ENCODE measurements at regions not wholly inside any gene's neighbourhood (a gene's known extent, or its start where the extent isn't known, plus 50 kb on each side); places are given as distances from the start of the nearest gene placed in this dataset.

DNA sequence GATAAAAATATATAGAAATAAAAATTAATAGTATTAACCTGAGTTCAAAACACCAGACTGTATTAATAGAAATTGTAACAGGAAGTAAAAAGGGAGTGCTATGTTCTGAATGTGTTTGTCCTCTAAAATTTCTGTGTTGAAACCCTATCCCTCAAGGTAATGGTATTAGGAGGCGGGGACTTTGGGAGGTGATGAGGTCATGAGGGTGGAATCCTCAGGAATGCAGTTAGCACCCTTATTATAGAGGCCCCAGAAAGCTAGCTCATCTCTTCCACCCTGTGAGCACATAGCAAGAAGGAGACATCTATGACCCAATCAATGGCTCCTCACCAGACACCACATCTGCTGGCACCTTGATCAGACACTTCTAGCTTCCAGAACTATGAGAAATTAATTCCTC is 124.5 kb downstream of the CMPK2 start:
- Histone ChIP-seq H3K36me3 (no peaks in the 10 kb centered on the region), H3K9me3 (no peaks in the 10 kb centered on the region), H3K4me1 (no peaks in the 10 kb centered on the region), H3K4me3 (no peak overlapping the region), H3K27ac (no peak overlapping the region), H3K27me3 (peaks cover 0 to 4% (median 0%) of the 10 kb centered on the region in 3 donors)
- 87 to 96% (median 95%) methylated on average over 1 of the region's 1 CpG for WGBS, 5 donors
- TF ChIP-seq EP300 (IDR thresholded peaks at IDR 0.05) (no peak), POLR2A (IDR thresholded peaks at IDR 0.05) (no peak), POLR2AphosphoS5 (IDR thresholded peaks at IDR 0.05) (no peak)
- TF ChIP-seq, protein P1, sequence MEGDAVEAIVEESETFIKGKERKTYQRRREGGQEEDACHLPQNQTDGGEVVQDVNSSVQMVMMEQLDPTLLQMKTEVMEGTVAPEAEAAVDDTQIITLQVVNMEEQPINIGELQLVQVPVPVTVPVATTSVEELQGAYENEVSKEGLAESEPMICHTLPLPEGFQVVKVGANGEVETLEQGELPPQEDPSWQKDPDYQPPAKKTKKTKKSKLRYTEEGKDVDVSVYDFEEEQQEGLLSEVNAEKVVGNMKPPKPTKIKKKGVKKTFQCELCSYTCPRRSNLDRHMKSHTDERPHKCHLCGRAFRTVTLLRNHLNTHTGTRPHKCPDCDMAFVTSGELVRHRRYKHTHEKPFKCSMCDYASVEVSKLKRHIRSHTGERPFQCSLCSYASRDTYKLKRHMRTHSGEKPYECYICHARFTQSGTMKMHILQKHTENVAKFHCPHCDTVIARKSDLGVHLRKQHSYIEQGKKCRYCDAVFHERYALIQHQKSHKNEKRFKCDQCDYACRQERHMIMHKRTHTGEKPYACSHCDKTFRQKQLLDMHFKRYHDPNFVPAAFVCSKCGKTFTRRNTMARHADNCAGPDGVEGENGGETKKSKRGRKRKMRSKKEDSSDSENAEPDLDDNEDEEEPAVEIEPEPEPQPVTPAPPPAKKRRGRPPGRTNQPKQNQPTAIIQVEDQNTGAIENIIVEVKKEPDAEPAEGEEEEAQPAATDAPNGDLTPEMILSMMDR (IDR thresholded peaks at IDR 0.05), result no peak
- DNase-seq, result no peak
- intact Hi-C loops (cut with DNase I; ENCODE audit: low total_unique reads), result no loop called here

DNA sequence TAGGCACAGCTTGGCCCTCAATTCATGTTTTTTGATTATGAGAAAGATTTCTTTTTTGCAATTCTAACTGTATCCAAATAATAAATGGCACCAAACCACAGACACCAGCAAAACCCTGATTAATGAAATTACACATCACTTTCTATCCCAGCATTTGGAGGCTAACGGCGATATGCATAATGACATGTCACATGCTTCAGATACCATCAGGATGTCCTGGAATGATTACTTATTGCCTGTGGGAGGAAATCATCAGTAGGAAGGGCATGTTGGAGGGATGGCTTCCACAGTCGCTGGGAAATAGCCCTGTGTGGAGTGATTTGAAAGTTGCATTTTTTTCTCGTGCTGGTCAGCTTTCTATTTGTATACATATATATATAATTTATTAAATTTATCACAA is 121.7 kb downstream of the CMPK2 start:
- TF ChIP-seq, protein P1 (IDR thresholded peaks at IDR 0.05), result no peak
- TF ChIP-seq POLR2A (IDR thresholded peaks at IDR 0.05) (no peak), POLR2AphosphoS5 (IDR thresholded peaks at IDR 0.05) (no peak), EP300 (IDR thresholded peaks at IDR 0.05) (no peak)
- H3K4me3 ChIP-seq, result no peak overlapping the region
- 83 to 91% (median 86%) methylated on average over 4 of the region's 4 CpGs for WGBS, 5 donors
- H3K9me3 ChIP-seq, result no peaks in the 10 kb centered on the region
- no peaks in the 10 kb centered on the region for H3K27me3 ChIP-seq
- peaks cover 0 to 4% (median 0%) of the 10 kb centered on the region in 4 donors for H3K4me1 ChIP-seq
- no peak overlapping the region for H3K27ac ChIP-seq
- intact Hi-C loops (cut with DNase I; ENCODE audit: low total_unique reads), result no loop called here
- no peak for DNase-seq
- no peaks in the 10 kb centered on the region for H3K36me3 ChIP-seq

DNA sequence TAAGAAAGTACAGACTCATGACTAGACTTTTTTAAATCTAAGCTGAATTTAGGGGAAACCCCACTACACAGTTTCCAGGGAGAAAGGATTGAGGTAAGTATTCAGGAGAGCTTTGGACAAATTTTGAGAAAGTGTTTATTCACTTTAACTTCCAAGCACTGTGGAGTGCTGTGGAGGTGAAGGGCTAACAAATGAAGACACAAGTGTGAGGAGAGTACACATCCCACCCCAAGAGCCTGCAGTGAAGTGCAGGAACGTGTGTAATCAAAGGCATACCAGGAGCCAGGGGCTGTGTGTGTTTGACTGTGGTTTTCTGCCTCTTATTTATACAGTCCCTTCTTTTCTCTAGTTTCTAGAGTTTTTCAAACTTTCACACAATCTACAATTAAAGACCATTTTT is 118.3 kb downstream of the CMPK2 start:
- intact Hi-C loops (cut with DNase I; ENCODE audit: low total_unique reads), result no loop called here
- 44 to 59% (median 52%) methylated on average over 1 of the region's 1 CpG for WGBS, 5 donors
- Histone ChIP-seq H3K9me3 (no peaks in the 10 kb centered on the region), H3K27ac (no peak overlapping the region), H3K4me3 (no peak overlapping the region), H3K4me1 (peaks cover 0 to 16% (median 3%) of the 10 kb centered on the region in 4 donors), H3K36me3 (no peaks in the 10 kb centered on the region), H3K27me3 (no peaks in the 10 kb centered on the region)
- no peak for DNase-seq
- TF ChIP-seq POLR2AphosphoS5 (IDR thresholded peaks at IDR 0.05), result no peak
- no peak for TF ChIP-seq POLR2A (IDR thresholded peaks at IDR 0.05)
- TF ChIP-seq, protein P1 (IDR thresholded peaks at IDR 0.05), result no peak
- TF ChIP-seq EP300 (IDR thresholded peaks at IDR 0.05), result no peak

DNA sequence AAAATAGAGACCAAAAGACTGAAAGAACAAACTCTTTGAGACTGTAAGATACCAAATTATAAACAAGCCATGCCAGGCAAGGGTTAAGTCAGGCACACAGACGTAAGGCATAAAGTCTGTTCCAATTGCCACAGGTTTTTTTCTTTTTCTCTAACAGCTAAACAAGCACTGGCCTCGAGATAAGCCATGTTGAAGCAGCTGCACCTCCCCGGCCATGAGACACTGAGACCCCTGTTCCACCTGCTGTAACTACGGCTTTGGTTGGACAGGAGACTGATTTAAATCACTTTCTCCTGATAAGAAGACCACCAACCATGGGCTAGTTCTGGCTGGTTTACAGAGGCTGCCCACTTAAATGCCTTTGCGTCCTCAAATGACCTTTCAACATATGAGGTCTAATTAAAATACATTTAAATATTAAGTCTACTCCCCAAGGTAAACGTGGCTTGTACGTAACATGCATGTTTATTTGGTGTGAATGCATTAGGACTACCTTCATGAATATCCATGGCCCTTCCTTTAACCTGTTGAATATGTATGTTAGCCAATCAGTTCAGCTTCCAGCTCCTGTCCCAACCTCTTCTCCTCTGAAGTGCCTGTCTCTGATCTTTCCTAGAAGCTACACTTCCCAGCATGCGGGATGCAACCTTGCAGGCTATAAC is 117.2 kb downstream of the CMPK2 start:
- H3K4me3 ChIP-seq, result no peak overlapping the region
- intact Hi-C loops (cut with DNase I; ENCODE audit: low total_unique reads), result no loop called here
- H3K9me3 ChIP-seq, result no peaks in the 10 kb centered on the region
- TF ChIP-seq, protein P1 (IDR thresholded peaks at IDR 0.05), result no peak
- no peak for TF ChIP-seq POLR2AphosphoS5 (IDR thresholded peaks at IDR 0.05)
- TF ChIP-seq POLR2A (IDR thresholded peaks at IDR 0.05), result no peak
- no peak for TF ChIP-seq EP300 (IDR thresholded peaks at IDR 0.05)
- no peak overlapping the region for H3K27ac ChIP-seq
- DNase-seq, result peak in 1 of 2 donors; percentile 69
- H3K27me3 ChIP-seq, result no peaks in the 10 kb centered on the region
- no peaks in the 10 kb centered on the region for H3K36me3 ChIP-seq
- 22 to 39% (median 35%) methylated on average over 8 of the region's 8 CpGs for WGBS, 5 donors
- H3K4me1 ChIP-seq, result peaks cover 0 to 16% (median 3%) of the 10 kb centered on the region in 4 donors
